ENCODE measurements at regions not wholly inside any gene's neighbourhood (a gene's known extent, or its start where the extent isn't known, plus 50 kb on each side); places are given as distances from the start of the nearest gene placed in this dataset.

GRCh38 chr4:16329797-16330134, 103.5 kb upstream of the TAPT1 start:
- no peak for ATAC-seq
- no peak for TF ChIP-seq PATZ1 (CRISPR knock-in tag; IDR thresholded peaks at IDR 0.05; ENCODE audit: borderline replicate concordance)
- no peak for TF ChIP-seq RARB (CRISPR knock-in tag; IDR thresholded peaks at IDR 0.05)
- no peak for TF ChIP-seq ARNTL (CRISPR knock-in tag; IDR thresholded peaks at IDR 0.05; ENCODE audit: borderline replicate concordance, low read depth)
- no peak for TF ChIP-seq ZFP30 (CRISPR knock-in tag; IDR thresholded peaks at IDR 0.05)
- no peak for TF ChIP-seq TSHZ2 (CRISPR knock-in tag; IDR thresholded peaks at IDR 0.05)
- TF ChIP-seq TCF4 (CRISPR knock-in tag; IDR thresholded peaks at IDR 0.05; ENCODE audit: borderline replicate concordance) = no peak
- TF ChIP-seq ZFP3 (CRISPR knock-in tag; IDR thresholded peaks at IDR 0.05) = no peak
- TF ChIP-seq SNAI2 (CRISPR knock-in tag; IDR thresholded peaks at IDR 0.05) = no peak
- no peak for TF ChIP-seq ESRRG (CRISPR knock-in tag; IDR thresholded peaks at IDR 0.05)

GRCh38 chr4:16329125-16329796, 103.0 kb upstream of the TAPT1 start:
- TF ChIP-seq ISL1 (CRISPR knock-in tag; IDR thresholded peaks at IDR 0.05) (peak; percentile 40; the same call in 1 of the 2 replicates), ZNF565 (CRISPR knock-in tag; conservative IDR thresholded peaks at IDR 0.05; ENCODE audit: low read depth) (no peak)
- ATAC-seq = no peak

GRCh38 chr4:16322183-16322582, 95.9 kb upstream of the TAPT1 start:
- TF ChIP-seq PPARA (CRISPR knock-in tag; IDR thresholded peaks at IDR 0.05; ENCODE audit: borderline replicate concordance) (no peak), RARB (CRISPR knock-in tag; IDR thresholded peaks at IDR 0.05) (no peak), CSRNP3 (CRISPR knock-in tag; IDR thresholded peaks at IDR 0.05) (no peak), OSR1 (CRISPR knock-in tag; IDR thresholded peaks at IDR 0.05) (no peak), ZFP30 (CRISPR knock-in tag; IDR thresholded peaks at IDR 0.05) (no peak), CREB5 (CRISPR knock-in tag; IDR thresholded peaks at IDR 0.05; ENCODE audit: low read depth) (no peak), TCF4 (CRISPR knock-in tag; IDR thresholded peaks at IDR 0.05; ENCODE audit: borderline replicate concordance) (no peak), ARNTL (CRISPR knock-in tag; IDR thresholded peaks at IDR 0.05; ENCODE audit: borderline replicate concordance, low read depth) (no peak), GLIS3 (CRISPR knock-in tag; IDR thresholded peaks at IDR 0.05) (no peak), ISL1 (CRISPR knock-in tag; IDR thresholded peaks at IDR 0.05) (no peak), POU6F1 (CRISPR knock-in tag; IDR thresholded peaks at IDR 0.05; ENCODE audit: borderline replicate concordance, low read depth) (no peak), ZNF70 (CRISPR knock-in tag; IDR thresholded peaks at IDR 0.05) (no peak), PATZ1 (CRISPR knock-in tag; IDR thresholded peaks at IDR 0.05; ENCODE audit: borderline replicate concordance) (no peak), CSDC2 (CRISPR knock-in tag; IDR thresholded peaks at IDR 0.05) (no peak), ZNF565 (CRISPR knock-in tag; conservative IDR thresholded peaks at IDR 0.05; ENCODE audit: low read depth) (no peak), ESRRG (CRISPR knock-in tag; IDR thresholded peaks at IDR 0.05) (no peak), TOX (CRISPR knock-in tag; IDR thresholded peaks at IDR 0.05; ENCODE audit: borderline replicate concordance) (no peak), ZC3H10 (CRISPR knock-in tag; IDR thresholded peaks at IDR 0.05) (no peak), BACH2 (CRISPR knock-in tag; IDR thresholded peaks at IDR 0.05; ENCODE audit: borderline replicate concordance) (no peak), TSHZ2 (CRISPR knock-in tag; IDR thresholded peaks at IDR 0.05) (no peak)
- ATAC-seq = no peak

All from SK-N-SH treated with all-trans-retinoic acid at 6 μM for 48 hours (cell line).